ENCODE measurements at regions not wholly inside any gene's neighbourhood (a gene's known extent, or its start where the extent isn't known, plus 50 kb on each side); places are given as distances from the start of the nearest gene placed in this dataset.

DNA sequence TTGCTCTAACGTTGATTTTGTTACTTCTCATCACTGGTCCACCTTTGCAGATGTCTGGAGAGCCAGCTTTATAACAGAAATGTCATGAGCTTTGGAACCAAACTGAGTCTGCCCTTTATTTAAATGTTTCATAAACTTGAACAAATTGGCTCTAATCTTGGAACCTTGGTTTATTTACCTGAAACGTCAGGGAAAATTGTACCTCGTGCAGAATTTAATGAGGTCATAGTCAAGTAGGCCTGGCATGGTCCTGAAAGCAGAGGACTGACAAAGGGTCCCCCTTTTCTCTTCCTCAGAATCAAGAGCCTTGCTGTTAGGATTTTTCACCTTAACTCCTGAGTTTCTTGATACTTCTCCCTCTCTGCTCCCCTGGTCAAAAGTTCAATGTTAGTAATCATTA is 828.0 kb downstream of the GRID1 start:
- Histone ChIP-seq H3K27me3 (no peaks in the 10 kb centered on the region), H3K36me3 (no peaks in the 10 kb centered on the region), H3K27ac (replicated peaks in 1 of 4) (no peak overlapping the region), H3K9me3 (no peaks in the 10 kb centered on the region), H3K4me3 (no peak overlapping the region), H3K4me1 (no peaks in the 10 kb centered on the region)
- no peak for DNase-seq (ENCODE audit: extremely low spot score)
- 50% methylated on average over 3 of the region's 3 CpGs for WGBS
- no peak for TF ChIP-seq POLR2AphosphoS5 (IDR thresholded peaks at IDR 0.05)
- TF ChIP-seq POLR2A (IDR thresholded peaks at IDR 0.05; ENCODE audit: low read depth): no peak
- TF ChIP-seq EP300 (IDR thresholded peaks at IDR 0.05): no peak
- TF ChIP-seq, protein P1, sequence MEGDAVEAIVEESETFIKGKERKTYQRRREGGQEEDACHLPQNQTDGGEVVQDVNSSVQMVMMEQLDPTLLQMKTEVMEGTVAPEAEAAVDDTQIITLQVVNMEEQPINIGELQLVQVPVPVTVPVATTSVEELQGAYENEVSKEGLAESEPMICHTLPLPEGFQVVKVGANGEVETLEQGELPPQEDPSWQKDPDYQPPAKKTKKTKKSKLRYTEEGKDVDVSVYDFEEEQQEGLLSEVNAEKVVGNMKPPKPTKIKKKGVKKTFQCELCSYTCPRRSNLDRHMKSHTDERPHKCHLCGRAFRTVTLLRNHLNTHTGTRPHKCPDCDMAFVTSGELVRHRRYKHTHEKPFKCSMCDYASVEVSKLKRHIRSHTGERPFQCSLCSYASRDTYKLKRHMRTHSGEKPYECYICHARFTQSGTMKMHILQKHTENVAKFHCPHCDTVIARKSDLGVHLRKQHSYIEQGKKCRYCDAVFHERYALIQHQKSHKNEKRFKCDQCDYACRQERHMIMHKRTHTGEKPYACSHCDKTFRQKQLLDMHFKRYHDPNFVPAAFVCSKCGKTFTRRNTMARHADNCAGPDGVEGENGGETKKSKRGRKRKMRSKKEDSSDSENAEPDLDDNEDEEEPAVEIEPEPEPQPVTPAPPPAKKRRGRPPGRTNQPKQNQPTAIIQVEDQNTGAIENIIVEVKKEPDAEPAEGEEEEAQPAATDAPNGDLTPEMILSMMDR (IDR thresholded peaks at IDR 0.05): no peak
- intact Hi-C loops (cut with DNase I): no loop called here

DNA sequence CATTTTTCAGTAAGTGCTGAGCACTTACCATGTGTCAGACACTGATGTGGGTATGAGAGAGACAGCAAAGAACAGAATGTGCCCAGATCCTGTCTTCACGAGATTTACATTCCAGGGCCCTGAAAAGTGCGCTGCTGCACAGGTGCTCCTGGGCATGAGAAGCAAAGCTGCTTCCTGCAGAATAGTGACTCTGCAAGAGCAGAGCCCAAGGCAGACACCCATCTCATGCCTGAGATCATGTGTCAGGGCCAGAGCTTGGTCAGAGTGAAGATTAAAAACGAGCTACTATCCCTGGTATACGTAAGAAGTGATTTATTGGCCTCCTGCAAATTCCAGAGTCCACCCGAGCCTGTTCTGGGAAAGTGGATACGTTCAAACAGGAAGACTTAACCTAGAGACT is 824.4 kb downstream of the GRID1 start:
- TF ChIP-seq POLR2A (IDR thresholded peaks at IDR 0.05; ENCODE audit: low read depth): no peak
- no peak for TF ChIP-seq EP300 (IDR thresholded peaks at IDR 0.05)
- no peak for TF ChIP-seq POLR2AphosphoS5 (IDR thresholded peaks at IDR 0.05)
- TF ChIP-seq, protein P1 (IDR thresholded peaks at IDR 0.05): no peak
- Histone ChIP-seq H3K36me3 (no peaks in the 10 kb centered on the region), H3K4me1 (no peaks in the 10 kb centered on the region), H3K27me3 (no peaks in the 10 kb centered on the region), H3K27ac (replicated peaks in 1 of 4) (no peak overlapping the region), H3K4me3 (no peak overlapping the region), H3K9me3 (no peaks in the 10 kb centered on the region)
- no peak for DNase-seq (ENCODE audit: extremely low spot score)
- intact Hi-C loops (cut with DNase I): no loop called here
- WGBS: 27% methylated on average over 6 of the region's 6 CpGs

DNA sequence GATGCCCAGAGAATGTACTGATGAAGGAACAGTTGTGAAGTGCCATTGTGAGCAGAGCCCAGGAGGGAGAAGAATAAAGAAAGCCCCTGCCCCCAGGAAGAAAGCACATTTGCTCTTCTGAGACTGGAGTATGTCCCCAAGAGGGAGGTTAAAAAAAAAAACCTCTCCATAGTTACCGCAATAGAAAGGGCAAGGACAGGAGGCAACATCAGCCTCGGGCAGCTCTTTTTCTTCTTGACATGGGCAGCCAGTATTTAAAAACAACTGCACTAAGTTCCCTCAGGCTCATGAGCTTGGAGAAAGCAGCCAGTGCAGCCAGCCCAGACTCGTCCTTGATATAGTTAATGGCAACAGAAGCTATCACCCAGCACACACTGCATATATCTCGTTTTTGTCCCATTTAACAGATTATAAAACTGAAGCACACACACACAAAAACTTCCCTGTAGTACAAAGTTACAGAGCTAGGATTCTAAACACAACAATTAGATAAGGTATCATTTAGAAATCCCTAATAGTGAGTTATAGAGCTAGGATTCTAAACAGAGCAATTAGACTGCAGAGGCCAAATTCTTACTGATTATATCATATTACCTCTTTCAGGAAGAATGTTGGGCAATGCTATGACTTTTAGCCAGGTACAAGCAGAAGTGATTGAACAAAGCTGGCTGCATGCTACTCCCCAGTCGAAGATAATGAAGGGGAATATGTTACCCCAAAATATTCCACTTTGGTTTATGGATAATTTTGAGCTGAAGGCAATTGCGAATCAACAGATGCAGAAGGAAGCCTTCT is 823.5 kb downstream of the GRID1 start:
- no peak for DNase-seq (ENCODE audit: extremely low spot score)
- intact Hi-C loops (cut with DNase I): no loop called here
- TF ChIP-seq EP300 (IDR thresholded peaks at IDR 0.05) (no peak), POLR2A (IDR thresholded peaks at IDR 0.05; ENCODE audit: low read depth) (no peak)
- TF ChIP-seq, protein P1 (IDR thresholded peaks at IDR 0.05): no peak
- no peaks in the 10 kb centered on the region for H3K36me3 ChIP-seq
- H3K4me1 ChIP-seq: no peaks in the 10 kb centered on the region
- 70% methylated on average over 6 of the region's 6 CpGs for WGBS
- no peak overlapping the region for H3K27ac ChIP-seq (replicated peaks in 1 of 4)
- H3K27me3 ChIP-seq: no peaks in the 10 kb centered on the region
- no peaks in the 10 kb centered on the region for H3K9me3 ChIP-seq
- no peak overlapping the region for H3K4me3 ChIP-seq

DNA sequence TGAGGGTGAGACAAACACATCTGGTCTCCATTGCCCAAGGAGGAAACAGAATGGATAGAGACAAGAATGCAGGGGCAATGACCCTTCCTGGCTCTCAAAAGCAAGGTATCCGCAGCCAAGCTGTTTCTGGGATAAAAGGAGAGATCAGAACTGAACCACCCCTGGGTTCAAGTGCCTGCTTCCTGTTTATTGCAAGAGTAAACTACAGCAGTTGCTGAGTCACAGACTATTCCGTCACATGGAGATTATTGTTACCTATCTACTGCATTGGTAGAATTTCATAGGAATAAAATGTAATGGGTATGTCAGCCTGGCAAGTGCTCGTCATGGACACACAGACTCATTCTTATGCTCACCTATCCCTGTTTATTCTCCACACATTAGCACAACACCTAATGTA is 821.6 kb downstream of the GRID1 start:
- Histone ChIP-seq H3K4me3 (no peak overlapping the region), H3K27me3 (no peaks in the 10 kb centered on the region), H3K9me3 (no peaks in the 10 kb centered on the region), H3K36me3 (no peaks in the 10 kb centered on the region), H3K4me1 (no peaks in the 10 kb centered on the region), H3K27ac (replicated peaks in 1 of 4) (no peak overlapping the region)
- WGBS: 54% methylated on average over 3 of the region's 3 CpGs
- TF ChIP-seq, protein P1 (IDR thresholded peaks at IDR 0.05): no peak
- no peak for TF ChIP-seq POLR2A (IDR thresholded peaks at IDR 0.05; ENCODE audit: low read depth)
- no peak for TF ChIP-seq POLR2AphosphoS5 (IDR thresholded peaks at IDR 0.05)
- no peak for TF ChIP-seq EP300 (IDR thresholded peaks at IDR 0.05)
- no peak for DNase-seq (ENCODE audit: extremely low spot score)
- intact Hi-C loops (cut with DNase I): no loop called here

DNA sequence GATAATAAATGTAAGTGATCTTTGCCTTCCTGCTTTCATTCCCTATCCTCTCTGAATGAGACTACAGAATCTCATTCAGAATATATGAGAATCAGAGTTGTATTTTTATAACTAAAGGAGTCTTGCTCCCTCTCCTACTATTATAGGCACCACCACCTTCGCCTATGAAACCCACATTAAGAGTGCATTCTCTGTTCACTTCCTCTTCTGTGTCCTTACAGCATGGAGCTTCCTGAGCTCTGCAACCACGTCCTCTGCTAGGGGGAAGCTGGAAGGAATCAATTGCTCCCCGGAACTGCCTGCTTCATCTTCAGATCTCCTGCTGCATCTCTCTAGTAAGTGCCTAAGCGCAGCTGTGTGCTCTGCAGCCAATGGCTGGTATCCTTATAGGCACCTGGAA is 820.7 kb downstream of the GRID1 start:
- whole genome bisulfite sequencing: 68% methylated on average over 4 of the region's 4 CpGs
- Histone ChIP-seq H3K27me3 (no peaks in the 10 kb centered on the region), H3K27ac (replicated peaks in 1 of 4) (no peak overlapping the region), H3K9me3 (no peaks in the 10 kb centered on the region), H3K4me3 (no peak overlapping the region), H3K4me1 (no peaks in the 10 kb centered on the region), H3K36me3 (no peaks in the 10 kb centered on the region)
- DNase-seq (ENCODE audit: extremely low spot score): no peak
- no peak for TF ChIP-seq EP300 (IDR thresholded peaks at IDR 0.05)
- no peak for TF ChIP-seq POLR2AphosphoS5 (IDR thresholded peaks at IDR 0.05)
- no peak for TF ChIP-seq POLR2A (IDR thresholded peaks at IDR 0.05; ENCODE audit: low read depth)
- TF ChIP-seq, protein P1 (IDR thresholded peaks at IDR 0.05): no peak
- intact Hi-C loops (cut with DNase I): no loop called here
